ENCODE measurements at regions not wholly inside any gene's neighbourhood (a gene's known extent, or its start where the extent isn't known, plus 50 kb on each side); places are given as distances from the start of the nearest gene placed in this dataset.

DNA sequence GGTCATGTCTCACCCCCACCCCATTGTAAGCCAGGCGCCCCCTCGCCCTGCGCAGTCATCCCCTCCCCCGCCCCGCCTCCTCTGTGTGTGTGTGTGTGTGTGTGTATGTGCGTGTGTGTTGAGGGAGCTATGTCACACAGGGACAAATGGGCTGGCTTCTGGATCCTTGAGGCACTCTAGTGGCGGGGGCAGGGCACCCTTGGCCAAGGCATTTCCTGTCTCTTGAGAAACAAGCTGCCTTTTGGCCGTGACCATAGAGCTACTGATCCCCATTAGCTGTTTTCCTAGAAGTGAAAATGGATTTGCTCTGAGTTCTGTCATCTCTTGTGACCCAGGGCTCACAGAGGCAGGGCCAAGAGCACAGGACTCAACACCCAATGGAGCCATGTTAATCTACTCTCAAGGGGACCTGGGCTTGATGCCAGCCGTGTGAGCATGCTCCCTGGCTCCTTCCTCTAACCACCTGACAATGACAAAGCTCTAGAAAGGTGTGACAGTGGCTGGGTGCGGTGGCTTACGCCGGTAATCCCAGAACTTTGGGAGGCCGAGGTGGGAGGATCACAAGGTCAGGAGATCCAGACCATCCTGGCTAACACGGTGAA is 162.5 kb upstream of the BCOR start:
- Histone ChIP-seq H3K27ac (ENCODE audit: insufficient read depth, low read length, poor library complexity, severe bottlenecking) (no peak overlapping the region), H3K27me3 (ENCODE audit: control insufficient read depth, insufficient read depth, low read length) (no peaks in the 10 kb centered on the region), H3K4me1 (ENCODE audit: control insufficient read depth, insufficient read depth, low read length, poor library complexity, severe bottlenecking) (no peaks in the 10 kb centered on the region), H3K9me3 (ENCODE audit: control insufficient read depth in 2 of 2, low read length in 2 of 2) (no peaks in the 10 kb centered on the region), H3K4me3 (ENCODE audit: low read depth, low read length) (no peak overlapping the region), H3K36me3 (ENCODE audit: control insufficient read depth, insufficient read depth, low read length) (no peaks in the 10 kb centered on the region)
- Mint-ChIP-seq H3K4me1 (no peaks in the 10 kb centered on the region), H3K27me3 (no peaks in the 10 kb centered on the region), H3K9me3 (no peaks in the 10 kb centered on the region), H3K36me3 (no peaks in the 10 kb centered on the region), H3K4me3 (no peak overlapping the region), H3K27ac (no peak overlapping the region)
- no peak for ATAC-seq (ENCODE audit: low read depth in 2 of 2)
- DNase-seq, result no peak

GRCh38 chrX:40258909-40259308 is 161.2 kb upstream of the BCOR start:
- Mint-ChIP-seq H3K27ac (no peak overlapping the region), H3K4me1 (no peaks in the 10 kb centered on the region), H3K36me3 (no peaks in the 10 kb centered on the region), H3K9me3 (no peaks in the 10 kb centered on the region), H3K4me3 (no peak overlapping the region), H3K27me3 (no peaks in the 10 kb centered on the region)
- no peaks in the 10 kb centered on the region for H3K36me3 ChIP-seq (ENCODE audit: control insufficient read depth, insufficient read depth, low read length)
- H3K4me3 ChIP-seq (ENCODE audit: low read depth, low read length), result no peak overlapping the region
- H3K9me3 ChIP-seq (ENCODE audit: control insufficient read depth in 2 of 2, low read length in 2 of 2), result no peaks in the 10 kb centered on the region
- no peak for DNase-seq
- no peaks in the 10 kb centered on the region for H3K27me3 ChIP-seq (ENCODE audit: control insufficient read depth, insufficient read depth, low read length)
- no peaks in the 10 kb centered on the region for H3K4me1 ChIP-seq (ENCODE audit: control insufficient read depth, insufficient read depth, low read length, poor library complexity, severe bottlenecking)
- no peak for ATAC-seq (ENCODE audit: low read depth in 2 of 2)
- no peak overlapping the region for H3K27ac ChIP-seq (ENCODE audit: insufficient read depth, low read length, poor library complexity, severe bottlenecking)

DNA sequence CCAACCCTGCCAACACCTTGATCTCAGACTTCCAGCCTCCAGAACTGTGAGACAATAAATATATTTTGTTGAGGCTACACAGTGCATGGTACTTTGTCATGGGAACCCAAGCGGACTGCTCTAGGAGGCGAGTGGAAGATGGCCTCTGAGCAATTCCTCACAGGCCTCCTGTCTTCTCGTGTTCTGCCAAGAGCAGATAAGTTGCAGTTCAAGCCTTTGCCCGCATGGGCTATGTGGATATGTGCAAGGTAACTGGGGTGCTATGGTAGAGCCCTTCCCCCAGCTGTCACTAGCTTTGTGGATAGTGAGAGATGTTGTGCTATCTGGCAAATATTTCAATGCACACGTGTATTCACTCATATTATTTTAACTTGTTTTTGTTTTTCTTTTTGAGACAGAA is 156.0 kb upstream of the BCOR start:
- DNase-seq, result no peak

DNA sequence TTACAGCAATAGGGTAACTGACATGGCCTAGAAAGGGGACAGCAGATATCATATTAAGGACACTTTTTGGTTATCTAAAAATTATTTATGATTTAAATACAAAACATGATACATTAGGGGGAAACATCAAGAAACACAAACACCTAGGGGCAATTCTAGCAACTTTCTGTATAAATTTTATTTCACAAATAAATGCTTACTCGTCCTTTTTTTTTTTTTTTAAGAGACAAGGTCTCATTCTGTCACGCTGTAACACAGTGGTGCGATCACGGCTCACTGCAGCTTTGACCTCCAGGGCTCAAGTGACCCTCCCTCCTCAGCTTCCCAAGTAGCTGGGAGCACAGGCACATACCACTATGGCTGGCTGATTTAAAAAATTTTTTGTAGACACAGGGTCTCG is 151.8 kb upstream of the BCOR start:
- Histone ChIP-seq H3K9me3 (ENCODE audit: control insufficient read depth in 2 of 2, low read length in 2 of 2) (no peaks in the 10 kb centered on the region), H3K27me3 (ENCODE audit: control insufficient read depth, insufficient read depth, low read length) (no peaks in the 10 kb centered on the region), H3K4me1 (ENCODE audit: control insufficient read depth, insufficient read depth, low read length, poor library complexity, severe bottlenecking) (peaks cover 3% of the 10 kb centered on the region), H3K4me3 (ENCODE audit: low read depth, low read length) (no peak overlapping the region), H3K36me3 (ENCODE audit: control insufficient read depth, insufficient read depth, low read length) (no peaks in the 10 kb centered on the region), H3K27ac (ENCODE audit: insufficient read depth, low read length, poor library complexity, severe bottlenecking) (no peak overlapping the region)
- no peak for ATAC-seq (ENCODE audit: low read depth in 2 of 2)
- Mint-ChIP-seq H3K9me3 (peaks cover 0 to 2% (median 0%) of the 10 kb centered on the region in 7 donors), H3K36me3 (no peaks in the 10 kb centered on the region), H3K27ac (no peak overlapping the region), H3K4me3 (no peak overlapping the region), H3K27me3 (peaks cover 5% of the 10 kb centered on the region), H3K4me1 (peaks cover 3 to 8% (median 5%) of the 10 kb centered on the region in 4 donors)
- DNase-seq, result no peak

More for the DNA sequence above, 156.0 kb upstream of the BCOR start:
- Mint-ChIP-seq H3K4me1 (no peaks in the 10 kb centered on the region), H3K4me3 (no peak overlapping the region), H3K9me3 (peaks cover 0 to 2% (median 0%) of the 10 kb centered on the region in 7 donors), H3K27ac (no peak overlapping the region), H3K27me3 (no peaks in the 10 kb centered on the region), H3K36me3 (no peaks in the 10 kb centered on the region)
- H3K27me3 ChIP-seq (ENCODE audit: control insufficient read depth, insufficient read depth, low read length), result no peaks in the 10 kb centered on the region
- no peaks in the 10 kb centered on the region for H3K36me3 ChIP-seq (ENCODE audit: control insufficient read depth, insufficient read depth, low read length)
- no peak for ATAC-seq (ENCODE audit: low read depth in 2 of 2)
- H3K27ac ChIP-seq (ENCODE audit: insufficient read depth, low read length, poor library complexity, severe bottlenecking), result no peak overlapping the region
- H3K4me1 ChIP-seq (ENCODE audit: control insufficient read depth, insufficient read depth, low read length, poor library complexity, severe bottlenecking), result no peaks in the 10 kb centered on the region
- H3K4me3 ChIP-seq (ENCODE audit: low read depth, low read length), result no peak overlapping the region
- no peaks in the 10 kb centered on the region for H3K9me3 ChIP-seq (ENCODE audit: control insufficient read depth in 2 of 2, low read length in 2 of 2)

- Histone ChIP-seq H3K4me3 (ENCODE audit: low read depth, low read length) (no peak overlapping the region), H3K9me3 (ENCODE audit: control insufficient read depth in 2 of 2, low read length in 2 of 2) (no peaks in the 10 kb centered on the region), H3K4me1 (ENCODE audit: control insufficient read depth, insufficient read depth, low read length, poor library complexity, severe bottlenecking) (peaks cover 3% of the 10 kb centered on the region), H3K36me3 (ENCODE audit: control insufficient read depth, insufficient read depth, low read length) (no peaks in the 10 kb centered on the region), H3K27me3 (ENCODE audit: control insufficient read depth, insufficient read depth, low read length) (no peaks in the 10 kb centered on the region), H3K27ac (ENCODE audit: insufficient read depth, low read length, poor library complexity, severe bottlenecking) (no peak overlapping the region)
- peaks cover 3 to 8% (median 5%) of the 10 kb centered on the region in 4 donors for H3K4me1 Mint-ChIP-seq
- H3K27me3 Mint-ChIP-seq, result peaks cover 7% of the 10 kb centered on the region
- H3K27ac Mint-ChIP-seq, result no peak overlapping the region
- DNase-seq (no peak), ATAC-seq (ENCODE audit: low read depth in 2 of 2) (no peak)
- H3K36me3 Mint-ChIP-seq, result no peaks in the 10 kb centered on the region
- peaks cover 0 to 2% (median 0%) of the 10 kb centered on the region in 7 donors for H3K9me3 Mint-ChIP-seq
- H3K4me3 Mint-ChIP-seq, result no peak overlapping the region
Measured at GRCh38 chrX:40248822-40249221, 151.1 kb upstream of the BCOR start.

GRCh38 chrX:40247848-40248622 is 150.3 kb upstream of the BCOR start:
- H3K27me3 Mint-ChIP-seq, result peaks cover 7% of the 10 kb centered on the region
- Histone ChIP-seq H3K27ac (ENCODE audit: insufficient read depth, low read length, poor library complexity, severe bottlenecking) (no peak overlapping the region), H3K36me3 (ENCODE audit: control insufficient read depth, insufficient read depth, low read length) (no peaks in the 10 kb centered on the region), H3K9me3 (ENCODE audit: control insufficient read depth in 2 of 2, low read length in 2 of 2) (no peaks in the 10 kb centered on the region), H3K4me3 (ENCODE audit: low read depth, low read length) (no peak overlapping the region), H3K27me3 (ENCODE audit: control insufficient read depth, insufficient read depth, low read length) (no peaks in the 10 kb centered on the region), H3K4me1 (ENCODE audit: control insufficient read depth, insufficient read depth, low read length, poor library complexity, severe bottlenecking) (peaks cover 3% of the 10 kb centered on the region)
- peak overlapping the region in 1 of 3 donors; percentile 38 for H3K27ac Mint-ChIP-seq
- ATAC-seq (ENCODE audit: low read depth in 2 of 2) (no peak), DNase-seq (no peak)
- H3K36me3 Mint-ChIP-seq, result no peaks in the 10 kb centered on the region
- H3K4me1 Mint-ChIP-seq, result peaks cover 3 to 8% (median 5%) of the 10 kb centered on the region in 4 donors
- H3K4me3 Mint-ChIP-seq, result peak overlapping the region in 1 of 4 donors; percentile 7
- H3K9me3 Mint-ChIP-seq, result peaks cover 0 to 2% (median 0%) of the 10 kb centered on the region in 7 donors

DNA sequence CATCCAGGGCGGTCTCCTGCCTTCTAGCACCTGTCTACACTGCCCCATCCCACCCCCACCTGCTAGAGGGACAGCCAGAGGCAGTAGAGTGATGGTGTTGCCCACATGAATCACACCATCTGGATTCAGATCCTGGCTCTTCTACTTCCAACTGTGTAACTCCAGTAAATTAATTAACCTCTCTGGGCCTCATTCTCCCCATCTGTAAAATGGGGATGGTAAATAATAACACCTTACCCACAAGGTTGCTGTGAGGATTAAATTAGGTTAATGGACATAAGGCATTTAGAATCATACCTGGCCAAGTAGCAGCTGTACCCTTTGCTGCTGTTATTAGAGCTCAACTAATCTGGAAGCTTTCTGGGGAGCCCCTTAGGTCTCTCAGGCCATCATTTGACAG is 149.6 kb upstream of the BCOR start:
- H3K9me3 ChIP-seq (ENCODE audit: control insufficient read depth in 2 of 2, low read length in 2 of 2), result no peaks in the 10 kb centered on the region
- Mint-ChIP-seq H3K9me3 (peaks cover 0 to 2% (median 0%) of the 10 kb centered on the region in 7 donors), H3K27ac (no peak overlapping the region), H3K4me1 (peaks cover 3 to 8% (median 5%) of the 10 kb centered on the region in 4 donors), H3K27me3 (peaks cover 7% of the 10 kb centered on the region), H3K36me3 (no peaks in the 10 kb centered on the region), H3K4me3 (no peak overlapping the region)
- DNase-seq (no peak), ATAC-seq (ENCODE audit: low read depth in 2 of 2) (no peak)
- no peak overlapping the region for H3K4me3 ChIP-seq (ENCODE audit: low read depth, low read length)
- H3K27ac ChIP-seq (ENCODE audit: insufficient read depth, low read length, poor library complexity, severe bottlenecking), result no peak overlapping the region
- H3K27me3 ChIP-seq (ENCODE audit: control insufficient read depth, insufficient read depth, low read length), result no peaks in the 10 kb centered on the region
- peaks cover 3% of the 10 kb centered on the region for H3K4me1 ChIP-seq (ENCODE audit: control insufficient read depth, insufficient read depth, low read length, poor library complexity, severe bottlenecking)
- H3K36me3 ChIP-seq (ENCODE audit: control insufficient read depth, insufficient read depth, low read length), result no peaks in the 10 kb centered on the region

All from CD4-positive, CD25-positive, alpha-beta regulatory T cell (primary cell).